GM21737 (cell line): ENCODE measurements at regions not wholly inside any gene's neighbourhood (a gene's known extent, or its start where the extent isn't known, plus 50 kb on each side); places are given as distances from the start of the nearest gene placed in this dataset.

ENCODE experiments used
- ATAC-seq: cut with Tn5 transposase; IDR thresholded peaks from one replicate; pipeline ENCODE4 v1.9.1; 2021; ENCODE audit warnings: mild to moderate bottlenecking, moderate library complexity; ENCODE audit not compliant: unreplicated experiment

- ATAC-seq = no peak
Measured at GRCh38 chr20:10802236-10802635, 128.4 kb upstream of the JAG1 start.

DNA sequence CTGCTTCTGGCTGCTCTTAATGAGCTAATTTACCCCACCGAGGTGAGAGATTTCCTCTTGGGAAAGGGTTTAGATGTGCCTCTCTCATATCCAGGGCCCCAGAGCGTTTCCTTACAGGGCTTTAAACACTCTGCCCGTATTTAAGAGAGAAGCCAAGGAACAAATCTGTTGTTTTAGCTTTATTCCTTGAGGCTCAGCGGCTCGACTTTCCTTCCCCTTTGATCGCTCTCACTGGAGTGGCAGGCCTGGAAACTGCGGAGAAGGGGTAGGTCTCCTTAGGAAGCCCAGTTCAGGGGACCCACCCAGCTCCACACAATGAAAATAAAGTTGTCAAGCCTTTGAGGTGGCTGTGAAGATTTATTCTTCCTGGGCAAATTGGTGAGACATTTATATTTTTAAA, 132.0 kb upstream of the JAG1 start:
- ATAC-seq = no peak

DNA sequence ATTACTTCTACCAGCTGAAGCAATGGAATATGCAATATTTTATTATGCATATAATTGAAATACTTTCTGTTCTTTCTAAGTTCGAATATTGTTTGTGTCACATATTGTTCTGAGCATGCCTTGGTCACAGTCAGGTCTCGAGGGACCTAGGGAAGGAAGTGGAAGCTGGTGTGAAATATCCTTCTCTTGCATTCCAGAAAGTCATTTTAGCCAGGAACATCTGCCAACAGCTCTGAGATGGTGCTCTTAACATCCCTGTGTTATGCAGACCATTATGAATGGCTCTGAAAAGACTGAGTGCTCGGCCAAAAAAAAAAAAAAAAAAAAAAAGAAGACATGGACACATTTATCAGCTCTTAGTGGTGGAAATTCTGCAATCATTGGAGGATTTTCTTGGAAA, 132.7 kb upstream of the JAG1 start:
- no peak for ATAC-seq

DNA sequence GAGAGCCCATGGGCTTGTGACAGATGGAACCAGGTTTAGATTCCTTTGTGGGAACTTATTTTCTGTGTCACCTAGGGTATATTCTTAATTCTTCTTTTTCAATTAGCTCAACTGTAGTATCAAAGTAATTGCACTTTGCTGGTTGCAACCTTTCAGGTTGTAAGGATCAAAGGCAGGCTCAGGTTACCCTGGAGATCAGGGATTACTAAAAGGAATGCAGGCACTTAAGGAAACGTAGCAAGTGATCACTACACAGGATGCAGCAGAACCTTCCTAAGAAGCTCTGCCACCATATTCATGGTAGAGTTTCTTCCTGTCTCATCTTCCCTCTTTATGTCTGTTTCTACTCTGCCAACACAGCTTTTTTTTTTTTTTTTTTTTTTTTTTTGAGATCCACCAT, 133.2 kb upstream of the JAG1 start:
- ATAC-seq = no peak

DNA sequence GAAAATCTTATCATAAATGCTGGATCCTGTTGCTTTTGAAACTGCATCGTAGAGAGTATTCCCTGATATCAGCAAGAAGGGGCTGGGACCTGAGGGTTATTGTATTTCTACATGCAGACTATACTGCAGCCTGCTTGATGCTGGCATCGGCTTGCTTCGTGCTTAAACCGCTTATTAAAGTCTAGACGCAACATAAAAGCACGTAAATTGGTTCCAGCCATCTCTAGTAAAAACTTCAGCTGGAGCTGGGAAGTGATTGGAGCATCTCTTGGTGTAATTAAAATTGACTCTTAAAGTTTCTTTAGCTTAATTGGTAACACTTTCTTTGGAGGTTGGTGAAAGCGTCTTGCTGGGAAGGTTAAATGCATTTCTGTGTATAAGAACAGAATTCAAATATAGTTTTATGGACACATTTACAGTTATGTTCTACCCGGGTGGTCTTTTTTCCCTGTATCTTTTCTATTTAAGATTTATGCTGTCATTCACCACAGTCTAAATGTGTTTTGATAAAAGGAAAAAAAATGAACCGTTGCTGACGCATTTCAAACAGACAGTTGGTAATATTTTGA, 139.0 kb upstream of the JAG1 start:
- no peak for ATAC-seq

GRCh38 chr20:10823585-10823984, 149.8 kb upstream of the JAG1 start:
- ATAC-seq = no peak

DNA sequence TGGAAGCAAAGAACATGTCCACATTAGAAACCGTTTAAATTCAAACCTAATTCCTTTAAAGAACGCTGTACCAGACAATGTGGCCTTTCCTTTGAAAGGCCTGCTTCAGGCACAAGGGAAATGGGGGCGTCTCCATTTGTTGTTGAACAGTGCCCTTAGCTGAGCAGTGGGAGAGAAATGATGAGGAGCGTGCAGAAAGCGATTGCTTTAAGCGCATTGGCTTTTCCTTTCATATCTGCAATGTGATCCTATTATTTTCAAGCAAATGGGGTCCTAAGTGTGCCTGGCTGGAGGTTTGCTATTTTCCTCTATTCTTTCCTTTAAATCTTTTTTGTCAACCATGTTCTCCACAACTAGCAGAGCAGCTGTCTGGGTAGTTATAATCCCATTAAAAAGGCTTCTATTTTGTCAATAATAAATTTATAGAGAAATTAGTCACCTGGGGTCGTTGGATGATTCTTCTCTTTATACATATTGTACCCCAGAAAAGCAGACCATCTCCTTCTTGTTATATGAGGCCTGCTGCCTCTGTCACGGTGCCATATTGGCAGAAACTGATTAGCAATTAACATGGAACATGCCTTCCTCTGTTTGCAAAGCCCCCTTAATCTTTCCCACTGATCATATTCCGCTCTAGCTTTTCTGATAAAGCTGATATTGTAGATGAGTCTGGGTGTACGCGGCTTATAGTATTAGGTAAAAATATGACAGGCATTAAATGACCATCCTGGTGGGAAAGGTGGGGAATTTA, 151.1 kb upstream of the JAG1 start:
- no peak for ATAC-seq

DNA sequence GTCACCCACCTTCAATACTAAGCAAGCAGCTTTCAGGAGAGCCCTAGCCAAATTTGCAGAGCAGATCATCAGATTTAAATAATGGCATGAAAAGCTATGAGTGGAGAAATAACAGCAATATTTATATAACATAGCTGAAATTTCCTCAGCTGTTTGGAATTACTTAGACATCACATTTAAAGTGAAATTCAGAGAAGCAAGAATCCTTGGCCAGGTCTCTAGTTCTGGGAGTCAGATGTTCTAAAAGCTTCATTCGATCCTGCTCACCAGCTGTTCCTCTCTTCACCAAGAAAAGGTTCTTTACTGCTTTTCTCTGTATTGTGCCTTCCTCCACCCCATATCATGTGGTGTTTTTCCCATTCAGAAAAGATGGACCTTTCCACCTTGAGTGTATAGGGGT, 152.3 kb upstream of the JAG1 start:
- ATAC-seq = no peak

GRCh38 chr20:10828180-10828579, 154.4 kb upstream of the JAG1 start:
- no peak for ATAC-seq

- ATAC-seq = no peak
Measured at GRCh38 chr20:10832141-10832540, 158.3 kb upstream of the JAG1 start.

GRCh38 chr20:10837901-10838300, 164.1 kb upstream of the JAG1 start:
- ATAC-seq = no peak

- ATAC-seq = no peak
Measured at GRCh38 chr20:10842116-10842515, 168.3 kb upstream of the JAG1 start.

DNA sequence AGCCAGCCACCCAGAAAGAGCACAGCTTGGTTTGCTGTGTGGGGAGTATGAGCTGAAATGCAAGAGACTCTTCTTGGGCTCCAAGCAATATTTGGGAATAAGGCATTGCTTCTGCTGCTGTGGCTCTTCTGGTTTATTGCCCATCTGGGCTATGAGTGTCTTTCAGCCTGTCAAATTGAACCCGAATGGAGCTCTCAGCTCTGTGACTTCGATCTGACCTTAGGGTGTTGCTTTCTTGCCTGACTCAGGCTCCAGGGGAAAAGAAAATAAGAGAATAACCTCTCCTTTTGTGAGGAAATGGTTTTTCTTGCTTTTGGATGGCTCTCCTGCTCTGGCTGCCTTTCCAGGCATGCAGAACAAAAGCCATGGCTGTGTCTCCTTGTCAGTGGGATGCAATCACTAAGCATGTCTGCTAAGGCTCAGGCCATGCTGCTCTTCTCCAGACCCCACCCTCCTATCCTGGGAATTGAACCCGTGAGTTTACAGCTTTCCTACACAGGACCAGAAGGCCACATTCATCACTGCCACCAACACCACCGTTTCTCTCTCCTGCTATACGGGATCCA, 169.4 kb upstream of the JAG1 start:
- ATAC-seq = no peak

DNA sequence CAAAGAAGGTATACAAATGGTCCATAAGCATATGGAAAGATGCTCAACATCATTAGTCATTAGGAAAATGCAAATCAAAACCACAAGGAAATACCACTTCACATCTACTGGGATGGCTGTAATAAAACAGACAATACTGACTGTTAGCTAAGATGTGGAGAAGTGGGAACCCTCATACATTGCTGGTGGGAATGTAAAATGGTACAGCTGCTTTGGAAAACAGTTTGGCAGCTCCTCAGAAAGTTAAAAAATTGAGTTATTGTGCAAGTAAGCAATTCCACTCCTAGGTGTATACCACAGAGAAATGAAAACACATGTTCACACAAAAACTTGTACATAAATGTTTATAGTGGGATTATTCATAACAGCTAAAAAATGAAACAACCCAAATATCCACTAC, 173.0 kb upstream of the JAG1 start:
- no peak for ATAC-seq

GRCh38 chr20:10848810-10849370, 175.1 kb upstream of the JAG1 start:
- ATAC-seq = no peak

GRCh38 chr20:10853176-10853575, 179.4 kb upstream of the JAG1 start:
- no peak for ATAC-seq

- no peak for ATAC-seq
Measured at GRCh38 chr20:10853731-10854130, 179.9 kb upstream of the JAG1 start.

DNA sequence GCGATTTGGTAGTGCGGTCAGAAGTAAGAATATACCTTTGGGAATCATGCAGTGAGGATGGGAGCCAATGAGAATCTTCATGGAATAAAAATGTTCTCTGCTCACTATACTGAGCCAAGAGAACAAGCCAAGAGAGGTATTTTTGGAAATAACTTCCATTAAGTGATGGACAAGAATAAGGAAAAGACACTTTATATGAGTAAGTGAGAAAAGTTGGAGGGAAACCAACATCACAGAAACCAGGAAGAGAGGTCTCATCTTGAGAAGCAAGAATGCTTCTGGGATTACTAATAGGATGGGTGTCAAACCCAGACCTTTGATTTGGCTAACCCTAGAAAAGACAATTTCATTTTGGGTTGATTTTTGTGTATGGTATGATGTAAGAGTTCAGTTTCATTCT, 181.2 kb upstream of the JAG1 start:
- ATAC-seq = no peak

GRCh38 chr20:10855778-10856177, 182.0 kb upstream of the JAG1 start:
- no peak for ATAC-seq

DNA sequence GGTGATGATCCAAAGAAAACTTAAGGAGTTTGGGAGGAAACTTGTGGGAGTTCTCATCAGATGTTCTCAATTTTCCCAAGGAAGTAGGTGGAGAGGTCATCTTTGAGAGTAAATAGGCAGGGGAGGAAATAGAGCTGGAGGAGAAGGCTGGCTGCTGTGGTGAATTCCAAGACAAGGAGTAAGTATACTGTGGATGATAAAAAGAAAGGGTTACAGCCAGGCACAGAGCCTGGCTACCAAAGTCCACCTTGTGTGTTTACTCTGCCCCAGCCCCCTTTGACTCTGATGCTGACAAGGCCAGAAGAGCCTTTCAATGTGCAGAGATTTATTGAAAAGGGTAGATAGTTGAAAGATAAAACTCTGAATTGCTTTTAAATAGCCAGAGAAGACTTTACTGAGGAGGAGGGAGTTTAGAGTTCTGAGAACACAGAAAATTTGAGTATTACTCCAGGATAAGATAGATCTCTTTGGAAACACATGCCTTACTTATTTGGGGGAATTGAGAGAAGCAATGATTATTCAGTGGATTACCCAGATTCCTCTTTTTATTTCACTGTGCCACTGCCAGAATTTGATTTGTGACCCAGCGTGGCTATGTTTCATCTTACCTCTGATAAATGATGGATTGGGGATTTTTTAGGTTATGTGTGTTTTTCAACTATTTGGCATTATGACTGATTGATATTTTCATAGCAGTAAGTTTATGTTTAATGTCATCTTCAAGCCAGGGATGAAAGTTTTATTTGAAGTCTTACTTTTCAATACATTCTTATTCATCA, 182.6 kb upstream of the JAG1 start:
- no peak for ATAC-seq

GRCh38 chr20:10857352-10858070, 183.7 kb upstream of the JAG1 start:
- ATAC-seq = no peak
